Gastroesophageal sphincter (tissue), 4 donors: ENCODE measurements at regions not wholly inside any gene's neighbourhood (a gene's known extent, or its start where the extent isn't known, plus 50 kb on each side); places are given as distances from the start of the nearest gene placed in this dataset.

Source experiments
- ATAC-seq: fragments of 150-250 bp; one replicate; pipeline ENCODE4 v1.9.1; 2016; ENCODE audit warnings: mild to moderate bottlenecking, moderate library complexity
- H3K27ac ChIP-seq, 4 donors: fragments of 200-600 bp; sonication (generic) in 3 of 4; 1 replicate in 3 of 4; 2 replicates in 1 of 4; pipeline ENCODE4 v1.5.1; 2016 to 2019
- H3K27me3 ChIP-seq: fragments of 200-600 bp; sonication (generic); one replicate; pipeline ENCODE4 v1.5.1; 2019
- H3K36me3 ChIP-seq, 2 donors: fragments of 200-600 bp; sonication (generic); one replicate each; pipeline ENCODE4 v1.5.1; 2019; ENCODE audit warnings: control low read depth in 1 of 2
- H3K4me1 ChIP-seq, 3 donors: fragments of 200-600 bp; sonication (generic); 1 replicate in 2 of 3; 2 replicates in 1 of 3; pipeline ENCODE4 v1.5.1; 2016 to 2019; ENCODE audit warnings: control low read depth in 2 of 3
- H3K4me3 ChIP-seq, 2 donors: fragments of 200-600 bp; sonication (generic); one replicate each; pipeline ENCODE4 v1.5.1; 2019; ENCODE audit warnings: mild to moderate bottlenecking in 1 of 2, moderate library complexity in 1 of 2
- H3K9me3 ChIP-seq, 3 donors: fragments of 200-600 bp; sonication (generic); one replicate each; pipeline ENCODE4 v1.5.1; 2017 to 2019; ENCODE audit warnings: control low read depth in 2 of 3
- CTCF ChIP-seq, 4 experiments: fragments of 200-600 bp in 2 of 4; fragments of 450-650 bp in 2 of 4; sonication (generic) in 1 of 4; IDR thresholded peaks; one replicate each; pipeline ENCODE4 v1.5.1; 2017 to 2019; ENCODE audit warnings: antibody characterized with exemption in 4 of 4, mild to moderate bottlenecking in 2 of 4, moderate library complexity in 2 of 4
- EP300 ChIP-seq: sonication (generic); formaldehyde crosslinking; IDR thresholded peaks from one replicate; pipeline ENCODE4 v1.6.1; 2017; ENCODE audit warnings: antibody characterized with exemption, mild to moderate bottlenecking
- POLR2A ChIP-seq, 2 donors: fragments of 450-650 bp; IDR thresholded peaks; one replicate each; pipeline ENCODE4 v1.6.1; 2017; ENCODE audit warnings: antibody characterized with exemption in 2 of 2, mild to moderate bottlenecking in 2 of 2, moderate library complexity in 1 of 2
- POLR2AphosphoS5 ChIP-seq: sonication (generic); formaldehyde crosslinking; IDR thresholded peaks from one replicate; pipeline ENCODE4 v1.6.1; 2017; ENCODE audit warnings: antibody characterized with exemption
- WGBS, 2 donors: methylation state at CpG; one replicate each; pipeline ENCODE4 v1.1.5; 2018; ENCODE audit warnings: low coverage in 1 of 2; 5-methylcytosine and 5-hydroxymethylcytosine counted together

- no peak for ATAC-seq
Observed at GRCh38 chr2:175552902-175553301, 371.4 kb upstream of the ATP5MC3 start.

GRCh38 chr2:175540421-175540820 lies 358.9 kb upstream of the ATP5MC3 start:
- no peak for ATAC-seq
- H3K4me3 ChIP-seq = no peak overlapping the region
- no peaks in the 10 kb centered on the region for H3K27me3 ChIP-seq
- TF ChIP-seq POLR2A (IDR thresholded peaks at IDR 0.05) = no peak
- no peaks in the 10 kb centered on the region for H3K36me3 ChIP-seq
- peaks cover 0 to 8% (median 0%) of the 10 kb centered on the region in 3 donors for H3K9me3 ChIP-seq
- H3K27ac ChIP-seq = no peak overlapping the region
- no peaks in the 10 kb centered on the region for H3K4me1 ChIP-seq
- 85 to 97% methylated on average over 3 of the region's 3 CpGs for WGBS, 2 donors

More at GRCh38 chr2:175552902-175553301, 371.4 kb upstream of the ATP5MC3 start:
- H3K9me3 ChIP-seq = peaks cover 0 to under 1% (median 0%) of the 10 kb centered on the region in 3 donors
- H3K27me3 ChIP-seq = peaks cover 17% of the 10 kb centered on the region
- TF ChIP-seq POLR2AphosphoS5 (no peak), POLR2A (IDR thresholded peaks at IDR 0.05) (no peak), EP300 (no peak), CTCF (IDR thresholded peaks at IDR 0.05) (no peak)
- no peaks in the 10 kb centered on the region for H3K4me1 ChIP-seq
- no peaks in the 10 kb centered on the region for H3K36me3 ChIP-seq
- no peak overlapping the region for H3K27ac ChIP-seq
- H3K4me3 ChIP-seq = no peak overlapping the region
- 11% methylated on average over 1 of the region's 1 CpG; no CpG with 5 or more reads in 1 of the 2 donors for WGBS, 2 donors

- Histone ChIP-seq H3K4me1 (no peaks in the 10 kb centered on the region), H3K27ac (no peak overlapping the region), H3K4me3 (no peak overlapping the region), H3K36me3 (no peaks in the 10 kb centered on the region), H3K27me3 (peaks cover 2% of the 10 kb centered on the region), H3K9me3 (peaks cover 0 to 11% (median 0%) of the 10 kb centered on the region in 3 donors)
- no peak for TF ChIP-seq EP300
- no peak for TF ChIP-seq CTCF (IDR thresholded peaks at IDR 0.05)
- TF ChIP-seq POLR2AphosphoS5 = no peak
- no peak for TF ChIP-seq POLR2A (IDR thresholded peaks at IDR 0.05)
- 79% methylated on average over 3 of the region's 4 CpGs; no CpG with 5 or more reads in 1 of the 2 donors for WGBS, 2 donors
- no peak for ATAC-seq
Observed at GRCh38 chr2:175539122-175539521, 357.6 kb upstream of the ATP5MC3 start.

GRCh38 chr2:175536059-175536458 lies 354.5 kb upstream of the ATP5MC3 start:
- WGBS, 2 donors = no CpG with 5 or more reads among the region's 1 CpG
- Histone ChIP-seq H3K9me3 (peaks cover 0 to 19% (median 0%) of the 10 kb centered on the region in 3 donors), H3K27ac (no peak overlapping the region), H3K27me3 (peaks cover 3% of the 10 kb centered on the region), H3K4me1 (no peaks in the 10 kb centered on the region), H3K36me3 (no peaks in the 10 kb centered on the region), H3K4me3 (no peak overlapping the region)
- no peak for TF ChIP-seq POLR2AphosphoS5
- ATAC-seq = no peak

GRCh38 chr2:175535631-175536030 lies 354.1 kb upstream of the ATP5MC3 start:
- Histone ChIP-seq H3K27me3 (peaks cover 3% of the 10 kb centered on the region), H3K4me1 (no peaks in the 10 kb centered on the region), H3K4me3 (no peak overlapping the region), H3K36me3 (no peaks in the 10 kb centered on the region), H3K27ac (no peak overlapping the region), H3K9me3 (peaks cover 0 to 21% (median 0%) of the 10 kb centered on the region in 3 donors)
- WGBS, 2 donors = 44 to 63% methylated on average over 2 of the region's 4 CpGs
- no peak for TF ChIP-seq POLR2AphosphoS5
- TF ChIP-seq POLR2A (IDR thresholded peaks at IDR 0.05) = no peak
- TF ChIP-seq EP300 = no peak
- TF ChIP-seq CTCF (IDR thresholded peaks at IDR 0.05) = no peak
- no peak for ATAC-seq

- TF ChIP-seq POLR2AphosphoS5 = no peak
- no peak for TF ChIP-seq EP300
- no peak for TF ChIP-seq POLR2A (IDR thresholded peaks at IDR 0.05)
- TF ChIP-seq CTCF (IDR thresholded peaks at IDR 0.05) = no peak
- Histone ChIP-seq H3K27ac (no peak overlapping the region), H3K36me3 (no peaks in the 10 kb centered on the region), H3K4me3 (no peak overlapping the region), H3K4me1 (no peaks in the 10 kb centered on the region), H3K27me3 (no peaks in the 10 kb centered on the region), H3K9me3 (peaks cover 0 to 1% (median 0%) of the 10 kb centered on the region in 3 donors)
- no peak for ATAC-seq
- 54 to 60% methylated on average over 1 of the region's 1 CpG for WGBS, 2 donors
Observed at GRCh38 chr2:175525975-175526374, 344.5 kb upstream of the ATP5MC3 start.
